SK-N-SH treated with all-trans-retinoic acid at 6 μM for 48 hours (cell line): ENCODE measurements at regions not wholly inside any gene's neighbourhood (a gene's known extent, or its start where the extent isn't known, plus 50 kb on each side); places are given as distances from the start of the nearest gene placed in this dataset.

Source experiments
- ARNTL ChIP-seq: fragments of 450-650 bp; formaldehyde crosslinking; IDR thresholded peaks from 2 replicates; pipeline ENCODE4 v1.5.0; 2020; ENCODE audit warnings: low read depth, mild to moderate bottlenecking, moderate library complexity, borderline replicate concordance
- TOX ChIP-seq: fragments of 250-450 bp; sonication (Bioruptor Pico); IDR thresholded peaks from 2 replicates; pipeline ENCODE4 v1.8.0; 2021; ENCODE audit warnings: mild to moderate bottlenecking, moderate library complexity, borderline replicate concordance
- ZC3H10 ChIP-seq: fragments of 250-450 bp; sonication (Bioruptor Pico); IDR thresholded peaks from 2 replicates; pipeline ENCODE4 v1.5.1; 2021; ENCODE audit warnings: mild to moderate bottlenecking, moderate library complexity
- ZFP3 ChIP-seq: fragments of 250-450 bp; sonication (Bioruptor Pico); IDR thresholded peaks from 2 replicates; pipeline ENCODE4 v1.5.0; 2020; ENCODE audit warnings: mild to moderate bottlenecking, moderate library complexity
- ZFP30 ChIP-seq: fragments of 450-650 bp; formaldehyde crosslinking; IDR thresholded peaks from 2 replicates; pipeline ENCODE4 v1.5.0; 2022; ENCODE audit warnings: mild to moderate bottlenecking, moderate library complexity
- ZNF70 ChIP-seq: fragments of 450-650 bp; formaldehyde crosslinking; IDR thresholded peaks from 2 replicates; pipeline ENCODE4 v1.5.0; 2020; ENCODE audit warnings: mild to moderate bottlenecking, moderate library complexity
- TF ChIP-seq, protein P1 (sequence below): fragments of 250-450 bp; sonication (Bioruptor Pico); IDR thresholded peaks from 2 replicates; pipeline ENCODE4 v1.5.0; 2020; ENCODE audit warnings: mild to moderate bottlenecking, moderate library complexity
- TF ChIP-seq, protein P2 (sequence below): fragments of 250-450 bp; sonication (Bioruptor Pico); IDR thresholded peaks from 2 replicates; pipeline ENCODE4 v1.8.0; 2021; ENCODE audit warnings: low read depth, mild to moderate bottlenecking, moderate library complexity, borderline replicate concordance
- TF ChIP-seq, protein P3 (sequence below): fragments of 250-450 bp; sonication (Bioruptor Pico); IDR thresholded peaks from 2 replicates; pipeline ENCODE4 v1.8.0; 2020; ENCODE audit warnings: mild to moderate bottlenecking, moderate library complexity, borderline replicate concordance

DNA sequence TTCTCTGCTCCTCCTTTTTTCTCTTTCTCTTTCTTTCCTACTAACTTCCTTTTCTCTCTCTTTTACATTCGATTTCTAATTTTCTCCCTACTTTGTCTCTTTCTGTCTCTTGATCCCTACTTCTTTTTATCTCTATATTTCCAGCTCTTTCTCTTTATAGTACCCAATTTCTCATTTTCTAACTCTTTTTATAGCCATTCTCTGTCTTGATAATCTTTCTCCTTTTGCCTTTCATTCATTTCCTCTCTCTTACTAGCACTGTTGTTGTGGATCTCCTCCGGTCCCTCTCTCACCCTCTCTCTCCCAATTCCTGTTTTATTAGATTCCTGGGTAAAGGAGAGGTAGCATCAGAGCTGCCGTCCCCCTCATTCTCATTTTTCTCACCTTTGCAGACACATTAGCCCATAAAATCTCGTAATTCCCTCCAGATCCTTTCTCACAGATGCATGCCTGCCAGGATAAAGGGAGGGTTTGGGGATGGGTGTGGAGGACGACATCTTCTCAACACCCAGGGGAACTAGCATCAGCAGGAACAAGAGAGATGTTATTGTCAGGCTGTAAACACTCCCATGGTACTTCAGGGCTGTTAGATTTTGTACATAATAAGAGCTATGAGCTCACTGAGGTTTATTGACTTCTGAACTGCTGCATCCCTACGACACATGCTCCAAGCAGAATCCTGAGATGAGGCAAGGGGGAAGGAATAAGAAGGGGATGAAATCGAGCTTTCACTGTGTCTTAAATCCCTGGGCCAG lies 159.0 kb upstream of the GALNT2 start:
- TF ChIP-seq ARNTL (CRISPR knock-in tag) = no peak
- TF ChIP-seq, protein P1, sequence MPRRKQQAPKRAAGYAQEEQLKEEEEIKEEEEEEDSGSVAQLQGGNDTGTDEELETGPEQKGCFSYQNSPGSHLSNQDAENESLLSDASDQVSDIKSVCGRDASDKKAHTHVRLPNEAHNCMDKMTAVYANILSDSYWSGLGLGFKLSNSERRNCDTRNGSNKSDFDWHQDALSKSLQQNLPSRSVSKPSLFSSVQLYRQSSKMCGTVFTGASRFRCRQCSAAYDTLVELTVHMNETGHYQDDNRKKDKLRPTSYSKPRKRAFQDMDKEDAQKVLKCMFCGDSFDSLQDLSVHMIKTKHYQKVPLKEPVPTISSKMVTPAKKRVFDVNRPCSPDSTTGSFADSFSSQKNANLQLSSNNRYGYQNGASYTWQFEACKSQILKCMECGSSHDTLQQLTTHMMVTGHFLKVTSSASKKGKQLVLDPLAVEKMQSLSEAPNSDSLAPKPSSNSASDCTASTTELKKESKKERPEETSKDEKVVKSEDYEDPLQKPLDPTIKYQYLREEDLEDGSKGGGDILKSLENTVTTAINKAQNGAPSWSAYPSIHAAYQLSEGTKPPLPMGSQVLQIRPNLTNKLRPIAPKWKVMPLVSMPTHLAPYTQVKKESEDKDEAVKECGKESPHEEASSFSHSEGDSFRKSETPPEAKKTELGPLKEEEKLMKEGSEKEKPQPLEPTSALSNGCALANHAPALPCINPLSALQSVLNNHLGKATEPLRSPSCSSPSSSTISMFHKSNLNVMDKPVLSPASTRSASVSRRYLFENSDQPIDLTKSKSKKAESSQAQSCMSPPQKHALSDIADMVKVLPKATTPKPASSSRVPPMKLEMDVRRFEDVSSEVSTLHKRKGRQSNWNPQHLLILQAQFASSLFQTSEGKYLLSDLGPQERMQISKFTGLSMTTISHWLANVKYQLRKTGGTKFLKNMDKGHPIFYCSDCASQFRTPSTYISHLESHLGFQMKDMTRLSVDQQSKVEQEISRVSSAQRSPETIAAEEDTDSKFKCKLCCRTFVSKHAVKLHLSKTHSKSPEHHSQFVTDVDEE (CRISPR knock-in tag) = no peak
- TF ChIP-seq ZC3H10 (CRISPR knock-in tag) = no peak
- TF ChIP-seq, protein P2, sequence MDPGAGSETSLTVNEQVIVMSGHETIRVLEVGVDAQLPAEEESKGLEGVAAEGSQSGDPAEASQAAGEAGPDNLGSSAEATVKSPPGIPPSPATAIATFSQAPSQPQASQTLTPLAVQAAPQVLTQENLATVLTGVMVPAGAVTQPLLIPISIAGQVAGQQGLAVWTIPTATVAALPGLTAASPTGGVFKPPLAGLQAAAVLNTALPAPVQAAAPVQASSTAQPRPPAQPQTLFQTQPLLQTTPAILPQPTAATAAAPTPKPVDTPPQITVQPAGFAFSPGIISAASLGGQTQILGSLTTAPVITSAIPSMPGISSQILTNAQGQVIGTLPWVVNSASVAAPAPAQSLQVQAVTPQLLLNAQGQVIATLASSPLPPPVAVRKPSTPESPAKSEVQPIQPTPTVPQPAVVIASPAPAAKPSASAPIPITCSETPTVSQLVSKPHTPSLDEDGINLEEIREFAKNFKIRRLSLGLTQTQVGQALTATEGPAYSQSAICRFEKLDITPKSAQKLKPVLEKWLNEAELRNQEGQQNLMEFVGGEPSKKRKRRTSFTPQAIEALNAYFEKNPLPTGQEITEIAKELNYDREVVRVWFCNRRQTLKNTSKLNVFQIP = no peak
- no peak for TF ChIP-seq TOX
- no peak for TF ChIP-seq ZFP3 (CRISPR knock-in tag)
- no peak for TF ChIP-seq ZNF70 (CRISPR knock-in tag)
- TF ChIP-seq ZFP30 = no peak
- TF ChIP-seq, protein P3, sequence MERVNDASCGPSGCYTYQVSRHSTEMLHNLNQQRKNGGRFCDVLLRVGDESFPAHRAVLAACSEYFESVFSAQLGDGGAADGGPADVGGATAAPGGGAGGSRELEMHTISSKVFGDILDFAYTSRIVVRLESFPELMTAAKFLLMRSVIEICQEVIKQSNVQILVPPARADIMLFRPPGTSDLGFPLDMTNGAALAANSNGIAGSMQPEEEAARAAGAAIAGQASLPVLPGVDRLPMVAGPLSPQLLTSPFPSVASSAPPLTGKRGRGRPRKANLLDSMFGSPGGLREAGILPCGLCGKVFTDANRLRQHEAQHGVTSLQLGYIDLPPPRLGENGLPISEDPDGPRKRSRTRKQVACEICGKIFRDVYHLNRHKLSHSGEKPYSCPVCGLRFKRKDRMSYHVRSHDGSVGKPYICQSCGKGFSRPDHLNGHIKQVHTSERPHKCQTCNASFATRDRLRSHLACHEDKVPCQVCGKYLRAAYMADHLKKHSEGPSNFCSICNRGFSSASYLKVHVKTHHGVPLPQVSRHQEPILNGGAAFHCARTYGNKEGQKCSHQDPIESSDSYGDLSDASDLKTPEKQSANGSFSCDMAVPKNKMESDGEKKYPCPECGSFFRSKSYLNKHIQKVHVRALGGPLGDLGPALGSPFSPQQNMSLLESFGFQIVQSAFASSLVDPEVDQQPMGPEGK (CRISPR knock-in tag) = no peak
